ENCODE measurements at regions not wholly inside any gene's neighbourhood (a gene's known extent, or its start where the extent isn't known, plus 50 kb on each side); places are given as distances from the start of the nearest gene placed in this dataset.

- TF ChIP-seq, protein P1, sequence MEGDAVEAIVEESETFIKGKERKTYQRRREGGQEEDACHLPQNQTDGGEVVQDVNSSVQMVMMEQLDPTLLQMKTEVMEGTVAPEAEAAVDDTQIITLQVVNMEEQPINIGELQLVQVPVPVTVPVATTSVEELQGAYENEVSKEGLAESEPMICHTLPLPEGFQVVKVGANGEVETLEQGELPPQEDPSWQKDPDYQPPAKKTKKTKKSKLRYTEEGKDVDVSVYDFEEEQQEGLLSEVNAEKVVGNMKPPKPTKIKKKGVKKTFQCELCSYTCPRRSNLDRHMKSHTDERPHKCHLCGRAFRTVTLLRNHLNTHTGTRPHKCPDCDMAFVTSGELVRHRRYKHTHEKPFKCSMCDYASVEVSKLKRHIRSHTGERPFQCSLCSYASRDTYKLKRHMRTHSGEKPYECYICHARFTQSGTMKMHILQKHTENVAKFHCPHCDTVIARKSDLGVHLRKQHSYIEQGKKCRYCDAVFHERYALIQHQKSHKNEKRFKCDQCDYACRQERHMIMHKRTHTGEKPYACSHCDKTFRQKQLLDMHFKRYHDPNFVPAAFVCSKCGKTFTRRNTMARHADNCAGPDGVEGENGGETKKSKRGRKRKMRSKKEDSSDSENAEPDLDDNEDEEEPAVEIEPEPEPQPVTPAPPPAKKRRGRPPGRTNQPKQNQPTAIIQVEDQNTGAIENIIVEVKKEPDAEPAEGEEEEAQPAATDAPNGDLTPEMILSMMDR (IDR thresholded peaks at IDR 0.05; ENCODE audit: low read depth, low read length, missing control alignments) = no peak
- no peak for DNase-seq (ENCODE audit: low read depth)
- H3K4me3 ChIP-seq (ENCODE audit: low read depth, low read length) = no peak overlapping the region
Measured at GRCh38 chr10:105592468-105592867, 951.4 kb downstream of the SORCS3 start.

GRCh38 chr10:105586451-105587098 lies 945.5 kb downstream of the SORCS3 start:
- DNase-seq (ENCODE audit: low read depth) = no peak
- H3K4me3 ChIP-seq (ENCODE audit: low read depth, low read length) = no peak overlapping the region
- TF ChIP-seq, protein P1 (IDR thresholded peaks at IDR 0.05; ENCODE audit: low read depth, low read length, missing control alignments) = no peak

DNA sequence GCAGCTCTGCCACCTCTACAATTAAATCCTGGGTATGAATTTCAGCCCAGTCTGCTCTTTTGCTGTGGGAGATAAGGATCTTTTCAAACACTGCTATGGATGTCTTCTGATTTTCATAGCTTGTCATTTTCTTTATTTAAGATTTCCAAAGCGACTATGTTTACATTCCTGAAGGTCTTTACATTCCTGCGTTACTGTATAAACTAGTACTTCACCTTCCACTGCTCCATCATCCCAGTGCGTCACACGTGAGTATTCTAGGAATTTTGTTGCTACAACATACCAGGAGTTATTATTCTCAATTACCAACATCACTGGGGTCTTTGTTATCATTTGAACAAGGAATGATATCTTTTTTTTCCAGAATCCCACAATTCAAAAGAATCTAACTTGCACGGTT lies 944.7 kb downstream of the SORCS3 start:
- TF ChIP-seq, protein P1 (IDR thresholded peaks at IDR 0.05; ENCODE audit: low read depth, low read length, missing control alignments) = no peak
- no peak overlapping the region for H3K4me3 ChIP-seq (ENCODE audit: low read depth, low read length)
- no peak for DNase-seq (ENCODE audit: low read depth)

GRCh38 chr10:105585171-105585570 lies 944.1 kb downstream of the SORCS3 start:
- no peak overlapping the region for H3K4me3 ChIP-seq (ENCODE audit: low read depth, low read length)
- TF ChIP-seq, protein P1 (IDR thresholded peaks at IDR 0.05; ENCODE audit: low read depth, low read length, missing control alignments) = no peak
- DNase-seq (ENCODE audit: low read depth) = no peak

DNA sequence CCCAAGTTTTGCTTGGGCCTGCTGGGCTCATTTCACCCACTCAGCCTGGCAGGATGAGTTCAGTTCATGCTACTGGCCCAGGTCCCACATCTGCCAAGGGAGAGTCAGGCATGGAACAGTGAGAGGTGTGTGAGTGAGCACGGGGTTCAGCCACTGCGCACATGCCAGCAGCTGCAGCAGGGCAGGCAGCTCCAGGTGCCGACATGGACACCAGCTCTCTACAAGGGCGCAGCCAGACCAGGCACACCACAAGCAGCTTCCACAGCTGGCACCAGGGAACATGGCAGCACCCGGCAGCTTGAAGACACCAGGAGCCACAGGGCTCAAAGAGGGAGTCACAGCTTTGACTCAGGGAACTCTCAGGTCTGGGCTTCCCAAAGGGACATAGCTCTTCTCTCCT lies 938.0 kb downstream of the SORCS3 start:
- no peak for DNase-seq (ENCODE audit: low read depth)
- TF ChIP-seq, protein P1 (IDR thresholded peaks at IDR 0.05; ENCODE audit: low read depth, low read length, missing control alignments) = no peak
- no peak overlapping the region for H3K4me3 ChIP-seq (ENCODE audit: low read depth, low read length)

DNA sequence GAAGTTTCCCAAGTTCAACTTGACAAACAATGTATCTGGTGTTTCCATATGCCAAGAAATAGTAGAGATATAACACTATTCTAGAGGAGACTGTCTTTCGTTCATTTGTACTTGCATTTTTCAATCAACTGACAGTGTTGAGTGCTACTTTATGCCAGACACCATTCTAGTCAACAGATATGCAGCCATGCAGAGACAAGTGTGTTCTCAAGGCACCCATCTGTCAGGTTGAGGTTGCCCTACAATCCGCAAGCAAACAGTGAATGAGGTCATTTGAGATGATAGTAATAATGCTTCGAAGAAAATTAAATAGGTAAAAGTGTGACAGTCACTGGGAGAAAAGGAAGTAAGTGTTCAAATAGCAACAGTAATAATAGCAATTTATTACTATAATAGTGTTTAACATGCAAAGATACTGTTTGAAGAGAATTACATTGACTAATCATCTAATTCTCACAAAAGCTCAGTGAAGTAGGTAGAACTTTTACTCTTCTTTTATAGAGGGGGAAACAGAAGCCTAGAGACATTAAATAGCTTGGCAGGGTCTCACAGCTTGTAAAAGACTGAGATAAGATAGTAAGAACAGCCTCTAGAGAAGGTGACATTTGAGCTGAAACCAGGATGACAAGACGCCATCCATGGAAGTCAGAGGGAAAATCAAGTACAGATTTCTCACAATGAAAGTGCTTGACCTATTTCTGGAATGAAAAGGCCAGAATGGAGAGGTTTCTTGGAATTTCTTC lies 936.9 kb downstream of the SORCS3 start:
- TF ChIP-seq, protein P1 (IDR thresholded peaks at IDR 0.05; ENCODE audit: low read depth, low read length, missing control alignments) = no peak
- DNase-seq (ENCODE audit: low read depth) = no peak
- no peak overlapping the region for H3K4me3 ChIP-seq (ENCODE audit: low read depth, low read length)

All from GM12864 (cell line).